ENCODE measurements at regions not wholly inside any gene's neighbourhood (a gene's known extent, or its start where the extent isn't known, plus 50 kb on each side); places are given as distances from the start of the nearest gene placed in this dataset.

DNA sequence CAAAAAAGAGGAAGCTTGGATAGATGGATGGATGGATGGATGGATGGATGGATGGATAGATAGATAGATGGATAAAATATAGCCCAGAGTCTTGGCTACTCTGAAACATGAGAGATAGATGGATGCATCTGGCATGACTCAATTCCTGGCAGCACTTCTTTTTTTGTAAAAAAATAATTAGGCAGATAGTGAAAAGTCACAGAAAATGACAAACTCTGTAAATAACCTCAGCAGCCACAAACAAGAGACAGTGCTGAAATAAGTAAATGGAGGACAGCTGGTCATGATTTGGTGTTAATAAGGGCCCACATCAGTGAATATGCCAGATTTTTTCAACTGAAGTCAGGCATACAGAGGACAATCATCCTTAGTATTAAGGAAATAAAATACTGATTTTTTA, 585.0 kb upstream of the GCFC2 start:
- intact Hi-C loops (cut with DNase I): no loop called here
- H3K4me1 ChIP-seq: no peaks in the 10 kb centered on the region
- no peaks in the 10 kb centered on the region for H3K9me3 ChIP-seq
- DNase-seq (no peak), ATAC-seq (no peak)
- H3K36me3 ChIP-seq (replicated peaks in 1 of 2; ENCODE audit: insufficient read depth in 1 of 2, low read depth in 2 of 2): no peaks in the 10 kb centered on the region
- TF ChIP-seq POLR2A (IDR thresholded peaks at IDR 0.05): no peak
- TF ChIP-seq, protein P1, sequence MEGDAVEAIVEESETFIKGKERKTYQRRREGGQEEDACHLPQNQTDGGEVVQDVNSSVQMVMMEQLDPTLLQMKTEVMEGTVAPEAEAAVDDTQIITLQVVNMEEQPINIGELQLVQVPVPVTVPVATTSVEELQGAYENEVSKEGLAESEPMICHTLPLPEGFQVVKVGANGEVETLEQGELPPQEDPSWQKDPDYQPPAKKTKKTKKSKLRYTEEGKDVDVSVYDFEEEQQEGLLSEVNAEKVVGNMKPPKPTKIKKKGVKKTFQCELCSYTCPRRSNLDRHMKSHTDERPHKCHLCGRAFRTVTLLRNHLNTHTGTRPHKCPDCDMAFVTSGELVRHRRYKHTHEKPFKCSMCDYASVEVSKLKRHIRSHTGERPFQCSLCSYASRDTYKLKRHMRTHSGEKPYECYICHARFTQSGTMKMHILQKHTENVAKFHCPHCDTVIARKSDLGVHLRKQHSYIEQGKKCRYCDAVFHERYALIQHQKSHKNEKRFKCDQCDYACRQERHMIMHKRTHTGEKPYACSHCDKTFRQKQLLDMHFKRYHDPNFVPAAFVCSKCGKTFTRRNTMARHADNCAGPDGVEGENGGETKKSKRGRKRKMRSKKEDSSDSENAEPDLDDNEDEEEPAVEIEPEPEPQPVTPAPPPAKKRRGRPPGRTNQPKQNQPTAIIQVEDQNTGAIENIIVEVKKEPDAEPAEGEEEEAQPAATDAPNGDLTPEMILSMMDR (IDR thresholded peaks at IDR 0.05): no peak
- H3K27ac ChIP-seq: no peak overlapping the region
- no peak overlapping the region for H3K4me3 ChIP-seq
- no peaks in the 10 kb centered on the region for H3K27me3 ChIP-seq

DNA sequence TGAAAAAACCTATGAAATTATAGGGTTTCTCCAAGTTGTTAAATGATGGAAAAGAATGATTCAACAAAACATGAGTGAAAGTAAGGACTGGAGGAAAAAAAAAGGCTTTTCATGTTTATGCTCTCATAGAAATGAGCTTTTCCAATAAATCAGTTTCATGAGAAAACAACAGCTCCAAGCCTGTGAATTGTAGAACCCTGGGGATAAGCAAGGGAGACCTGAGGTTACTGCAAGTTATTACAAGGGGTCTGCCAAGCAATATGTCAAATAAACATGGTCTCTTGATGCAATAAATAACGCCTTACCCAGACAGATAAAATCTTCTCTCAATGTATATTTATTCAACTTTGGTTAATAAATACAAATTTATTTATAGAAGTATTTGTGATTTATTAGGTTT, 577.9 kb upstream of the GCFC2 start:
- WGBS, 2 donors: 13 to 62% methylated on average over 1 of the region's 1 CpG

DNA sequence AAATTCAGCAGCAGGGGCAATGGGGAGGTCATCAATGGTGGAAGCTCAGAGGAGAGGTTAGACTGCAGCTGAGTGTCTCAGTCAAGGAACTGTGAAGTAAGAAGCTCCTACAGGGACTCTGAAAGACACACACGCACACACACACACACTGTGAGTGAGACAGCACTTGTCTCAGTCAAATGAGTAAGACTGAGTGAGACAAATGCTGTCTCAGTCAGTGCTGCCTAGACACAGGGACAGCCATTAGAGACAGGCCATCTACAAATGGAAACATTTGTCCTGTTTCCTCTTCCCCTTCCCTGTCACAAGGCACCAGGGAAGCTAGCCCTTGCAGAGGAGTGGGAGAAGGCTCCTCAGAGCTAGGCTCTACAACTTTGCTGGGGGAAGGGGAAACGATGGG, 577.4 kb upstream of the GCFC2 start:
- ATAC-seq (no peak), DNase-seq (no peak)
- Histone ChIP-seq H3K4me3 (no peak overlapping the region), H3K4me1 (no peaks in the 10 kb centered on the region), H3K9me3 (no peaks in the 10 kb centered on the region), H3K27ac (no peak overlapping the region), H3K36me3 (replicated peaks in 1 of 2; ENCODE audit: insufficient read depth in 1 of 2, low read depth in 2 of 2) (no peaks in the 10 kb centered on the region), H3K27me3 (no peaks in the 10 kb centered on the region)
- no peak for TF ChIP-seq POLR2A (IDR thresholded peaks at IDR 0.05)
- TF ChIP-seq, protein P1 (IDR thresholded peaks at IDR 0.05): no peak
- WGBS, 2 donors: 47 to 48% methylated on average over 2 of the region's 2 CpGs
- intact Hi-C loops (cut with DNase I): no loop called here

More for the DNA sequence above, 577.9 kb upstream of the GCFC2 start:
- Histone ChIP-seq H3K36me3 (replicated peaks in 1 of 2; ENCODE audit: insufficient read depth in 1 of 2, low read depth in 2 of 2) (no peaks in the 10 kb centered on the region), H3K4me1 (no peaks in the 10 kb centered on the region), H3K27me3 (no peaks in the 10 kb centered on the region), H3K9me3 (no peaks in the 10 kb centered on the region), H3K4me3 (no peak overlapping the region), H3K27ac (no peak overlapping the region)
- no peak for TF ChIP-seq POLR2A (IDR thresholded peaks at IDR 0.05)
- TF ChIP-seq, protein P1 (IDR thresholded peaks at IDR 0.05): no peak
- no peak for DNase-seq
- ATAC-seq: no peak
- intact Hi-C loops (cut with DNase I): no loop called here

DNA sequence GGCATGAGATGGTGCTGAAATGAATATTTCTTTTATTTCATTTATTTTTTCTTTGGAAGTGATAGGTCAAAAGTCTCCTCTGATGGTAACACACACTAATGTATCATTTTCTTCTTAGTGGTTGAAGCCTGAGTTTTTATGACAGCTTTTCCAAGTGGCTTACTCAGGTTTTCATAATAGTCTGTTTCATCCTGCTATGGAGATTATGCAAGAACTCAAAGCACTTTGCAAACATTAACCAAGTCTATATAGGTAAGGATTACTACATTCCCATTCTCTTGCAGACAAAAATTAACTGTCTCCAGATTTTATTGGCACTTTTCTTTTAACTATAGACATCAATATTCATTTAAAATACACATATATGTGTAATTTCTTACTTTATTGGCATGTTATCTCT, 572.6 kb upstream of the GCFC2 start:
- no peak for TF ChIP-seq POLR2A (IDR thresholded peaks at IDR 0.05)
- TF ChIP-seq, protein P1 (IDR thresholded peaks at IDR 0.05): no peak
- H3K27ac ChIP-seq: no peak overlapping the region
- H3K4me3 ChIP-seq: no peak overlapping the region
- H3K36me3 ChIP-seq (replicated peaks in 1 of 2; ENCODE audit: insufficient read depth in 1 of 2, low read depth in 2 of 2): no peaks in the 10 kb centered on the region
- no peaks in the 10 kb centered on the region for H3K4me1 ChIP-seq
- H3K9me3 ChIP-seq: no peaks in the 10 kb centered on the region
- intact Hi-C loops (cut with DNase I): no loop called here
- ATAC-seq (no peak), DNase-seq (no peak)
- H3K27me3 ChIP-seq: no peaks in the 10 kb centered on the region

DNA sequence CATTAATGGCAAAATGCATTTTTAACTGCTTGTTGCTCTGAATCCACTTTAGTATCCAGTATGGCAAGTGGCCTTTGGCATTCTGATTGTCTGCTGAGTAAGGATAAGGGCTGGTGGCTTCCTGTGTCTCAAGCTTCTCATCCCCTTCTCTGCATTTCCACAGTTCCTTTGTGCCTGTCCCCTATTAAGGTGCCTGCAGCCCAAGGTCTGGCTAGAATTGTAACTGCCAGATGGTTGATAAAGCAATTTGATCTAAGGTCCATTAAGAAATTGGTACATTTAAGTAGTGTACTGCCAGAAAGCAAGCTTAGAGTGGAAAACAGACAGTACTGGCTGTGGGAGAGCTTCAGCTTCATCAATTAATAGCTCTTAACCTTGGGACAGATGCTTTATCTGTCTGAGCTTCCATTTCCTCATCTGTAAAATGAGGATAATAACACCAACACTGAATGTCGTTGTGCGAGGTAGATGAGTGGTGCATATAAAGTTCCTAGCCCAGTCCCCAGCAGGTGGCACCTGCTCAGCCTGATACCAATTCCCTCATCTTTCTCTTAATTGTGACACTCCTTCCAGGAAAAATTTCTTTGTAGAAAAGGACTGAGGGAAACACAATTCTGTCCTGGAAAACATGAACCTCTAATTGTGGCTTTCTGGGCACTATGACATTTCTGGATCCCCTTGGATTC, 570.6 kb upstream of the GCFC2 start:
- ATAC-seq (no peak), DNase-seq (no peak)

More for the DNA sequence above, 570.6 kb upstream of the GCFC2 start:
- H3K27ac ChIP-seq: no peak overlapping the region
- no peaks in the 10 kb centered on the region for H3K4me1 ChIP-seq
- H3K9me3 ChIP-seq: no peaks in the 10 kb centered on the region
- intact Hi-C loops (cut with DNase I): no loop called here
- WGBS, 2 donors: 70 to 74% methylated on average over 2 of the region's 2 CpGs
- TF ChIP-seq, protein P1 (IDR thresholded peaks at IDR 0.05): no peak
- TF ChIP-seq POLR2A (IDR thresholded peaks at IDR 0.05): no peak
- no peaks in the 10 kb centered on the region for H3K27me3 ChIP-seq
- H3K4me3 ChIP-seq: no peak overlapping the region
- no peaks in the 10 kb centered on the region for H3K36me3 ChIP-seq (replicated peaks in 1 of 2; ENCODE audit: insufficient read depth in 1 of 2, low read depth in 2 of 2)
